H1 (cell line): ENCODE measurements at regions not wholly inside any gene's neighbourhood (a gene's known extent, or its start where the extent isn't known, plus 50 kb on each side); places are given as distances from the start of the nearest gene placed in this dataset.

Source experiments
- ATF3 ChIP-seq: IDR thresholded peaks from 2 replicates; pipeline ENCODE4 v1.6.1; 2011; ENCODE audit warnings: low read depth, mild to moderate bottlenecking, low read length; ENCODE audit not compliant: insufficient read depth
- FOSL1 ChIP-seq: IDR thresholded peaks from 2 replicates; pipeline ENCODE4 v1.6.1; 2011; ENCODE audit warnings: mild to moderate bottlenecking, low read depth, low read length, moderate library complexity; ENCODE audit not compliant: insufficient read depth
- RAD21 ChIP-seq, 2 experiments: IDR thresholded peaks in 1 of 2; conservative IDR thresholded peaks in 1 of 2; 2 replicates each; pipeline ENCODE4 v1.6.1; 2011; ENCODE audit warnings: low read depth in 2 of 2, low read length in 2 of 2, improper control_type of control experiment in 1 of 2, inconsistent platforms in 1 of 2, mild to moderate bottlenecking in 1 of 2, moderate library complexity in 1 of 2
- RNF2 ChIP-seq: fragments of 200-900, 300-1000 bp; sonication (generic); IDR thresholded peaks from 2 replicates; pipeline ENCODE4 v1.7.1; 2016; ENCODE audit warnings: borderline replicate concordance, low read depth, mild to moderate bottlenecking, antibody characterized with exemption, low read length; ENCODE audit not compliant: poor library complexity, severe bottlenecking; ENCODE audit errors: missing control alignments
- SAP30 ChIP-seq: fragments of 300-600 bp; sonication (generic); IDR thresholded peaks from 2 replicates; pipeline ENCODE4 v1.7.1; 2012; ENCODE audit warnings: low read length, moderate library complexity, mild to moderate bottlenecking, inconsistent platforms; ENCODE audit not compliant: insufficient read depth, insufficient replicate concordance
- SP1 ChIP-seq: IDR thresholded peaks from 2 replicates; pipeline ENCODE4 v1.6.1; 2011; ENCODE audit warnings: low read depth, low read length
- TCF12 ChIP-seq: IDR thresholded peaks from 2 replicates; pipeline ENCODE4 v1.6.1; 2011; ENCODE audit warnings: low read depth, mild to moderate bottlenecking, low read length

- TF ChIP-seq TCF12 (no peak), RNF2 (no peak), SP1 (no peak), FOSL1 (no peak), ATF3 (no peak), SAP30 (no peak), RAD21 (IDR thresholded peaks at IDR 0.05 in 1 of 2, conservative IDR thresholded peaks at IDR 0.05 in 1 of 2; ENCODE audit: low read depth in 2 of 2, low read length in 2 of 2) (no peak)
- TF ChIP-seq, all 59 proteins: peak for 0
Measured at GRCh38 chr14:62314221-62314620, 552.0 kb downstream of the SNAPC1 start (continued).
